MCF 10A (cell line): ENCODE measurements at regions not wholly inside any gene's neighbourhood (a gene's known extent, or its start where the extent isn't known, plus 50 kb on each side); places are given as distances from the start of the nearest gene placed in this dataset.
"Not testable (repeated sequence)": the region's sequence is repeated elsewhere in the genome, so short reads cannot be mapped to it uniquely, and the experiment has no call there.

Experiments
- BruUV-seq: library from RNA; stranded (reverse); fragments of 400-500 nt; replicated peaks from 2 replicates; lab custom pipeline; 2021; lab: Mats Ljungman, UMichigan
- CTCF ChIA-PET: fragments of 300-600 bp; sonication (Branson Sonifier 250); formaldehyde crosslinking; extraction: SDS; loops from one replicate; lab custom pipeline; 2021; ENCODE audit warnings: antibody characterized with exemption, inconsistent platforms; lab: Yijun Ruan, JAX
- POLR2A ChIA-PET: fragments of 300-600, 350-650 bp; sonication (Branson Sonifier 250); formaldehyde crosslinking; extraction: SDS; loops from one replicate; lab custom pipeline; 2020; ENCODE audit warnings: antibody characterized with exemption, inconsistent platforms; lab: Yijun Ruan, JAX
- DNase-seq: peaks from one replicate; pipeline ENCODE4 v3.0.0-alpha.2; 2018; ENCODE audit not compliant: unreplicated experiment
- H3K27ac Mint-ChIP-seq: one replicate; pipeline ENCODE4 v1.8.0; 2022; ENCODE audit warnings: mild to moderate bottlenecking, low read depth, mixed read lengths; ENCODE audit not compliant: unreplicated experiment
- H3K27me3 Mint-ChIP-seq: one replicate; pipeline ENCODE4 v1.8.0; 2022; ENCODE audit warnings: mixed read lengths; ENCODE audit not compliant: insufficient read depth, unreplicated experiment
- H3K36me3 Mint-ChIP-seq: one replicate; pipeline ENCODE4 v1.8.0; 2022; ENCODE audit warnings: mild to moderate bottlenecking, moderate library complexity, mixed read lengths; ENCODE audit not compliant: insufficient read depth, unreplicated experiment
- H3K4me1 Mint-ChIP-seq: one replicate; pipeline ENCODE4 v1.8.0; 2022; ENCODE audit warnings: mixed read lengths; ENCODE audit not compliant: insufficient read depth, unreplicated experiment
- H3K4me3 Mint-ChIP-seq: one replicate; pipeline ENCODE4 v1.8.0; 2022; ENCODE audit warnings: mild to moderate bottlenecking, moderate library complexity, mixed read lengths; ENCODE audit not compliant: unreplicated experiment
- H3K9me3 Mint-ChIP-seq: one replicate; pipeline ENCODE4 v1.8.0; 2022; ENCODE audit warnings: mixed read lengths; ENCODE audit not compliant: unreplicated experiment
- CTCF ChIP-seq: fragments of 200-600 bp; IDR thresholded peaks from one replicate; pipeline ENCODE4 v1.8.0; 2022; ENCODE audit warnings: antibody characterized with exemption, mild to moderate bottlenecking; ENCODE audit not compliant: unreplicated experiment
- intact Hi-C: fragments of 100-400 bp; cut with micrococcal nuclease; formaldehyde crosslinking; loops from 2 replicates; pipeline ENCODE4 v1.14.1; 2022

DNA sequence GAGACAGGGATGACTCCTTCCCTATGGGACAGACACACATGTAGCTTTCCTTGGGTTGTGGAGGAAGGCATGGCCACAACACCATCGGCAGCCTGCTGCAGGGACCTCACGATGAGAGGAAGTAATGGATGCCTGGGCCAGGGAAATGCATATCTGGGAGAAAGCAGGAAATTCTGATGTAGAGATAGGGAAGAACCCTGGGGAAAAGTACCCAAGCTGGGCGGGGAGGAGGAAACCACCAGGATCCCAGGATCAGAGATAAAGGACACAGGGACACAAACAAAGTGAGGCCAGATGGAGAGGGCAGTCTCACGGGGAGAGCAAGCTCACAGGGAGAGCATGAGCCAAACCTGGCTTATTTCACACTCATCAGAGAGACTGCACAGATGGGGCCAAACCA is 294.7 kb upstream of the TEKT4 start:
- H3K36me3 Mint-ChIP-seq, H3K9me3 Mint-ChIP-seq, H3K27ac Mint-ChIP-seq, intact Hi-C loops, CTCF ChIA-PET, BruUV-seq, DNase-seq, H3K4me3 Mint-ChIP-seq, H3K27me3 Mint-ChIP-seq, POLR2A ChIA-PET, H3K4me1 Mint-ChIP-seq: not testable (repeated sequence)

GRCh38 chr2:94577160-94577559 is 294.1 kb upstream of the TEKT4 start:
- H3K36me3 Mint-ChIP-seq, H3K9me3 Mint-ChIP-seq, H3K27ac Mint-ChIP-seq, H3K27me3 Mint-ChIP-seq, POLR2A ChIA-PET, H3K4me1 Mint-ChIP-seq, BruUV-seq, intact Hi-C loops, H3K4me3 Mint-ChIP-seq: not testable (repeated sequence)
- CTCF ChIA-PET, result interaction anchor here (0.6 kb wide), 1 partner anchor 383 kb away, joined by 3 read pairs; no protein-coding TSS in a partner anchor
- peak; percentile 48 for DNase-seq

- DNase-seq, CTCF ChIA-PET, H3K27ac Mint-ChIP-seq, H3K36me3 Mint-ChIP-seq, POLR2A ChIA-PET, H3K9me3 Mint-ChIP-seq, BruUV-seq, H3K4me3 Mint-ChIP-seq, intact Hi-C loops, H3K27me3 Mint-ChIP-seq: not testable (repeated sequence)
- H3K4me1 Mint-ChIP-seq, result peaks cover 14% of the 10 kb centered on the region
Observed at GRCh38 chr2:94579221-94579620, 292.0 kb upstream of the TEKT4 start.

- peaks cover 17% of the 10 kb centered on the region for H3K27me3 Mint-ChIP-seq
- BruUV-seq, H3K4me1 Mint-ChIP-seq, intact Hi-C loops, H3K27ac Mint-ChIP-seq, H3K36me3 Mint-ChIP-seq, H3K9me3 Mint-ChIP-seq, CTCF ChIA-PET, POLR2A ChIA-PET, H3K4me3 Mint-ChIP-seq: not testable (repeated sequence)
- peak; percentile 22 for DNase-seq
Observed at GRCh38 chr2:94583081-94583723, 288.0 kb upstream of the TEKT4 start.

- H3K27ac Mint-ChIP-seq, H3K9me3 Mint-ChIP-seq, CTCF ChIA-PET, H3K4me1 Mint-ChIP-seq, H3K36me3 Mint-ChIP-seq, BruUV-seq, POLR2A ChIA-PET, H3K4me3 Mint-ChIP-seq, intact Hi-C loops: not testable (repeated sequence)
- DNase-seq, result peak; percentile 9
- H3K27me3 Mint-ChIP-seq, result peaks cover 24% of the 10 kb centered on the region
Observed at GRCh38 chr2:94584569-94584968, 286.7 kb upstream of the TEKT4 start.

GRCh38 chr2:94586032-94586982 is 284.9 kb upstream of the TEKT4 start:
- H3K4me3 Mint-ChIP-seq, H3K27ac Mint-ChIP-seq, H3K4me1 Mint-ChIP-seq, H3K9me3 Mint-ChIP-seq, CTCF ChIA-PET, intact Hi-C loops, H3K36me3 Mint-ChIP-seq, POLR2A ChIA-PET, BruUV-seq: not testable (repeated sequence)
- peaks cover 30% of the 10 kb centered on the region for H3K27me3 Mint-ChIP-seq
- TF ChIP-seq CTCF, result peak; percentile 79
- peak; percentile 31 for DNase-seq

DNA sequence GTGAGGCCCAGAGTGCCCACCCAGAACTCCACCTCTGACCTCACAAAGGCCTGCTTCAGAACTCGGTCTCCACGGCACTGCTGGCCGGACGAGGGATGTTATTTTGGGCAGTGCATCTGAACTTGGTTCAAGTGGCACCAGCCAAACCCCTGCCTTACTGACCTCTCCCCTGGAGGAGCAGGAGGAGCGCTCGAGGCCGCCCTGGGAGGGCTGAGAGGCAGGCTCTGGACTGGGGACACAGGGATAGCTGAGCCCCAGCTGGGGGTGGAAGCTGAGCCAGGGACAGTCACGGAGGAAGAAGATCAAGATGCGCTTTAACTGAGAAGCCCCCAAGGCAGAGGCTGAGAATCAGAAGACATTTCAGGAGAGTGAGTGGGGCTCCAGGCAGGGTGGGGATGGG is 284.2 kb upstream of the TEKT4 start:
- H3K27ac Mint-ChIP-seq, POLR2A ChIA-PET, BruUV-seq, H3K36me3 Mint-ChIP-seq, H3K4me1 Mint-ChIP-seq, intact Hi-C loops, H3K4me3 Mint-ChIP-seq, CTCF ChIA-PET, H3K9me3 Mint-ChIP-seq, DNase-seq: not testable (repeated sequence)
- peaks cover 37% of the 10 kb centered on the region for H3K27me3 Mint-ChIP-seq

- H3K36me3 Mint-ChIP-seq, H3K4me3 Mint-ChIP-seq, DNase-seq, CTCF ChIA-PET, H3K9me3 Mint-ChIP-seq, BruUV-seq, POLR2A ChIA-PET, H3K27ac Mint-ChIP-seq, intact Hi-C loops, H3K4me1 Mint-ChIP-seq: not testable (repeated sequence)
- H3K27me3 Mint-ChIP-seq, result peaks cover 56% of the 10 kb centered on the region
Observed at GRCh38 chr2:94594019-94594836, 277.0 kb upstream of the TEKT4 start.
